K562 (cell line): ENCODE measurements at regions not wholly inside any gene's neighbourhood (a gene's known extent, or its start where the extent isn't known, plus 50 kb on each side); places are given as distances from the start of the nearest gene placed in this dataset.

Source experiments
- CEBPB ChIP-seq: fragments of 450-650 bp; IDR thresholded peaks from 2 replicates; pipeline ENCODE4 v1.6.1; 2016; ENCODE audit warnings: missing genetic modification characterization, missing compliant biosample characterization
- DPF2 ChIP-seq: fragments of 450-650 bp; IDR thresholded peaks from 2 replicates; pipeline ENCODE4 v1.6.1; 2016
- HDAC1 ChIP-seq, 2 experiments: fragments of 450-650 bp; IDR thresholded peaks; 2 replicates each; pipeline ENCODE4 v1.6.1; 2016 to 2017; ENCODE audit warnings: inconsistent platforms in 1 of 2, mild to moderate bottlenecking in 1 of 2, moderate library complexity in 1 of 2
- KDM1A ChIP-seq, 2 experiments: fragments of 450-650 bp; IDR thresholded peaks; 2 replicates each; pipeline ENCODE4 v1.6.1; 2016; ENCODE audit warnings: mild to moderate bottlenecking in 2 of 2
- NUFIP1 ChIP-seq: fragments of 450-650 bp; IDR thresholded peaks from 2 replicates; pipeline ENCODE4 v1.6.1; 2018; ENCODE audit not compliant: partially characterized antibody
- POLR2A ChIP-seq: fragments of 450-650 bp; conservative IDR thresholded peaks from 2 replicates; pipeline ENCODE4 v1.6.1; 2016
- TGIF2 ChIP-seq: sonication (generic); formaldehyde crosslinking; IDR thresholded peaks from 2 replicates; pipeline ENCODE4 v1.8.1; 2022; ENCODE audit warnings: mild to moderate bottlenecking, missing genetic modification reagents, moderate library complexity
- TF ChIP-seq, protein P1 (sequence below), 3 experiments: fragments of 200-800 bp in 1 of 3; sonication (Bioruptor generic) in 1 of 3; sonication (generic) in 1 of 3; formaldehyde crosslinking in 1 of 3; IDR thresholded peaks; 2 replicates each; pipeline versions ENCODE4 v1.6.1 to v1.8.0; 2016 to 2022; ENCODE audit warnings: mild to moderate bottlenecking in 2 of 3, missing compliant biosample characterization in 2 of 3, missing genetic modification characterization in 2 of 3, missing genetic modification reagents in 1 of 3
- TF ChIP-seq, protein P2 (sequence below), 2 experiments: fragments of 450-650 bp; formaldehyde crosslinking in 1 of 2; IDR thresholded peaks; 2 replicates each; pipeline versions ENCODE4 v1.4.0 to v1.6.1; 2014 to 2020; ENCODE audit warnings: mild to moderate bottlenecking in 2 of 2, borderline replicate concordance in 1 of 2, low read depth in 1 of 2
- TF ChIP-seq, protein P3 (sequence below), 3 experiments: IDR thresholded peaks in 2 of 3; conservative IDR thresholded peaks in 1 of 3; 2 replicates each; pipeline ENCODE4 v1.5.1; 2011 to 2012; ENCODE audit warnings: low read length in 3 of 3, mild to moderate bottlenecking in 3 of 3, control low read depth in 2 of 3, improper control_type of control experiment in 1 of 3, inconsistent platforms in 1 of 3, low read depth in 1 of 3, mixed read lengths in 1 of 3, moderate library complexity in 1 of 3; ENCODE audit not compliant: insufficient read depth in 2 of 3
- TF ChIP-seq, protein P4 (sequence below), 2 experiments: IDR thresholded peaks; 2 replicates each; pipeline ENCODE4 v1.6.1; 2011; ENCODE audit warnings: borderline replicate concordance in 1 of 2, control low read depth in 1 of 2, low read depth in 1 of 2, low read length in 1 of 2, mild to moderate bottlenecking in 1 of 2, mixed read lengths in 1 of 2, moderate library complexity in 1 of 2; ENCODE audit not compliant: insufficient read depth in 1 of 2, insufficient read length in 1 of 2, poor library complexity in 1 of 2, severe bottlenecking in 1 of 2; ENCODE audit errors: extremely low read depth in 1 of 2

DNA sequence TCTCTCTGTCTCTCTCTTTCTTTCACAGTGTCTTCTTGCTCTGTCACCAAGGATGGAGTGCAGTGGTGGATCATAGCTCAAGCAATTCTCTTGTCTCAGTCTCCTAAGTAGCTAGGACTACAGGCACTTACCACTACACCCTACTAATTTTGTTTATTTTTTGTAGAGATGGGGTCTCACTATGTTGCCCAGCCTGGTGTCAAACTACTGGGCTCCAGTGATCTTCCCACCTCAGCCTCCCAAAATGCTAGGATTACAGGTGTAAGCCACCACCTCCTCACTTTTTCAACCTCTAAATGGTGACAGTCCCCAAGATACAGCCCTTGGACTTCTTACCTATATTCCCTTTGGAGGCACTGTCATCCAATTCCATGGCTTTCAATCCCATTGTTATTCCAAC lies 50.5 kb upstream of the PUM1 start:
- TF ChIP-seq DPF2 (no peak), HDAC1 (IDR thresholded peaks at IDR 0.05) (no peak), POLR2A (no peak), TGIF2 (no peak), CEBPB (tag) (no peak), KDM1A (IDR thresholded peaks at IDR 0.05) (no peak; a peak in 1 of 4 replicates), NUFIP1 (no peak)
- TF ChIP-seq, protein P1, sequence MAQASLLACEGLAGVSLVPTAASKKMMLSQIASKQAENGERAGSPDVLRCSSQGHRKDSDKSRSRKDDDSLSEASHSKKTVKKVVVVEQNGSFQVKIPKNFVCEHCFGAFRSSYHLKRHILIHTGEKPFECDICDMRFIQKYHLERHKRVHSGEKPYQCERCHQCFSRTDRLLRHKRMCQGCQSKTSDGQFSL (CRISPR knock-in tag; IDR thresholded peaks at IDR 0.05) = no peak
- TF ChIP-seq, protein P1 (tag; IDR thresholded peaks at IDR 0.05) = no peak
- TF ChIP-seq, protein P2, sequence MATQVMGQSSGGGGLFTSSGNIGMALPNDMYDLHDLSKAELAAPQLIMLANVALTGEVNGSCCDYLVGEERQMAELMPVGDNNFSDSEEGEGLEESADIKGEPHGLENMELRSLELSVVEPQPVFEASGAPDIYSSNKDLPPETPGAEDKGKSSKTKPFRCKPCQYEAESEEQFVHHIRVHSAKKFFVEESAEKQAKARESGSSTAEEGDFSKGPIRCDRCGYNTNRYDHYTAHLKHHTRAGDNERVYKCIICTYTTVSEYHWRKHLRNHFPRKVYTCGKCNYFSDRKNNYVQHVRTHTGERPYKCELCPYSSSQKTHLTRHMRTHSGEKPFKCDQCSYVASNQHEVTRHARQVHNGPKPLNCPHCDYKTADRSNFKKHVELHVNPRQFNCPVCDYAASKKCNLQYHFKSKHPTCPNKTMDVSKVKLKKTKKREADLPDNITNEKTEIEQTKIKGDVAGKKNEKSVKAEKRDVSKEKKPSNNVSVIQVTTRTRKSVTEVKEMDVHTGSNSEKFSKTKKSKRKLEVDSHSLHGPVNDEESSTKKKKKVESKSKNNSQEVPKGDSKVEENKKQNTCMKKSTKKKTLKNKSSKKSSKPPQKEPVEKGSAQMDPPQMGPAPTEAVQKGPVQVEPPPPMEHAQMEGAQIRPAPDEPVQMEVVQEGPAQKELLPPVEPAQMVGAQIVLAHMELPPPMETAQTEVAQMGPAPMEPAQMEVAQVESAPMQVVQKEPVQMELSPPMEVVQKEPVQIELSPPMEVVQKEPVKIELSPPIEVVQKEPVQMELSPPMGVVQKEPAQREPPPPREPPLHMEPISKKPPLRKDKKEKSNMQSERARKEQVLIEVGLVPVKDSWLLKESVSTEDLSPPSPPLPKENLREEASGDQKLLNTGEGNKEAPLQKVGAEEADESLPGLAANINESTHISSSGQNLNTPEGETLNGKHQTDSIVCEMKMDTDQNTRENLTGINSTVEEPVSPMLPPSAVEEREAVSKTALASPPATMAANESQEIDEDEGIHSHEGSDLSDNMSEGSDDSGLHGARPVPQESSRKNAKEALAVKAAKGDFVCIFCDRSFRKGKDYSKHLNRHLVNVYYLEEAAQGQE (IDR thresholded peaks at IDR 0.05; ENCODE audit: borderline replicate concordance) = no peak
- TF ChIP-seq, protein P2 (CRISPR knock-in tag; IDR thresholded peaks at IDR 0.05; ENCODE audit: low read depth) = no peak
- TF ChIP-seq, protein P3, sequence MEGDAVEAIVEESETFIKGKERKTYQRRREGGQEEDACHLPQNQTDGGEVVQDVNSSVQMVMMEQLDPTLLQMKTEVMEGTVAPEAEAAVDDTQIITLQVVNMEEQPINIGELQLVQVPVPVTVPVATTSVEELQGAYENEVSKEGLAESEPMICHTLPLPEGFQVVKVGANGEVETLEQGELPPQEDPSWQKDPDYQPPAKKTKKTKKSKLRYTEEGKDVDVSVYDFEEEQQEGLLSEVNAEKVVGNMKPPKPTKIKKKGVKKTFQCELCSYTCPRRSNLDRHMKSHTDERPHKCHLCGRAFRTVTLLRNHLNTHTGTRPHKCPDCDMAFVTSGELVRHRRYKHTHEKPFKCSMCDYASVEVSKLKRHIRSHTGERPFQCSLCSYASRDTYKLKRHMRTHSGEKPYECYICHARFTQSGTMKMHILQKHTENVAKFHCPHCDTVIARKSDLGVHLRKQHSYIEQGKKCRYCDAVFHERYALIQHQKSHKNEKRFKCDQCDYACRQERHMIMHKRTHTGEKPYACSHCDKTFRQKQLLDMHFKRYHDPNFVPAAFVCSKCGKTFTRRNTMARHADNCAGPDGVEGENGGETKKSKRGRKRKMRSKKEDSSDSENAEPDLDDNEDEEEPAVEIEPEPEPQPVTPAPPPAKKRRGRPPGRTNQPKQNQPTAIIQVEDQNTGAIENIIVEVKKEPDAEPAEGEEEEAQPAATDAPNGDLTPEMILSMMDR (IDR thresholded peaks at IDR 0.05 in 2 of 3, conservative IDR thresholded peaks at IDR 0.05 in 1 of 3; ENCODE audit: insufficient read depth in 2 of 3, low read depth in 1 of 3, low read length in 3 of 3) = no peak
- TF ChIP-seq, protein P4, sequence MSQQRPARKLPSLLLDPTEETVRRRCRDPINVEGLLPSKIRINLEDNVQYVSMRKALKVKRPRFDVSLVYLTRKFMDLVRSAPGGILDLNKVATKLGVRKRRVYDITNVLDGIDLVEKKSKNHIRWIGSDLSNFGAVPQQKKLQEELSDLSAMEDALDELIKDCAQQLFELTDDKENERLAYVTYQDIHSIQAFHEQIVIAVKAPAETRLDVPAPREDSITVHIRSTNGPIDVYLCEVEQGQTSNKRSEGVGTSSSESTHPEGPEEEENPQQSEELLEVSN (IDR thresholded peaks at IDR 0.05; ENCODE audit: borderline replicate concordance in 1 of 2, extremely low read depth in 1 of 2, insufficient read depth in 1 of 2, insufficient read length in 1 of 2, low read depth in 1 of 2, low read length in 1 of 2, poor library complexity in 1 of 2, severe bottlenecking in 1 of 2) = no peak
